ENCODE measurements at regions not wholly inside any gene's neighbourhood (a gene's known extent, or its start where the extent isn't known, plus 50 kb on each side); places are given as distances from the start of the nearest gene placed in this dataset.
A peak's percentile ranks its signal among the peaks of the same experiment; 100 is the strongest.
"Not testable (repeated sequence)": the region's sequence is repeated elsewhere in the genome, so short reads cannot be mapped to it uniquely, and the experiment has no call there.

- not testable (repeated sequence) for DNase-seq (ENCODE audit: low spot score)
Measured at GRCh38 chr9:85792057-85792456, 50.3 kb upstream of the AGTPBP1 start.

- DNase-seq (ENCODE audit: low spot score): not testable (repeated sequence)
Measured at GRCh38 chr9:85802978-85803695, 61.4 kb upstream of the AGTPBP1 start.

GRCh38 chr9:85804847-85805133 is 63.0 kb upstream of the AGTPBP1 start:
- DNase-seq (ENCODE audit: low spot score): not testable (repeated sequence)

- DNase-seq (ENCODE audit: low spot score): peak; percentile 78
Measured at GRCh38 chr9:85805134-85806005, 63.6 kb upstream of the AGTPBP1 start.

GRCh38 chr9:85808329-85808728 is 66.6 kb upstream of the AGTPBP1 start:
- DNase-seq (ENCODE audit: low spot score): not testable (repeated sequence)

GRCh38 chr9:85813388-85813787 is 71.6 kb upstream of the AGTPBP1 start:
- DNase-seq (ENCODE audit: low spot score): not testable (repeated sequence)

GRCh38 chr9:85814800-85815199 is 73.0 kb upstream of the AGTPBP1 start:
- DNase-seq (ENCODE audit: low spot score): not testable (repeated sequence)

- DNase-seq (ENCODE audit: low spot score): not testable (repeated sequence)
Measured at GRCh38 chr9:85818971-85819370, 77.2 kb upstream of the AGTPBP1 start.

- DNase-seq (ENCODE audit: low spot score): not testable (repeated sequence)
Measured at GRCh38 chr9:85820598-85820997, 78.8 kb upstream of the AGTPBP1 start.

GRCh38 chr9:85824949-85825348 is 83.2 kb upstream of the AGTPBP1 start:
- peak; percentile 8 for TF ChIP-seq CTCF (IDR thresholded peaks at IDR 0.05; ENCODE audit: extremely low read depth, missing control alignments)
- not testable (repeated sequence) for DNase-seq (ENCODE audit: low spot score)

GRCh38 chr9:85834591-85834990 is 92.8 kb upstream of the AGTPBP1 start:
- not testable (repeated sequence) for DNase-seq (ENCODE audit: low spot score)

- DNase-seq (ENCODE audit: low spot score): not testable (repeated sequence)
Measured at GRCh38 chr9:85843949-85844348, 97.0 kb upstream of the NAA35 start.

GRCh38 chr9:85847782-85848181 is 93.2 kb upstream of the NAA35 start:
- not testable (repeated sequence) for DNase-seq (ENCODE audit: low spot score)

GRCh38 chr9:85858056-85858750 is 82.7 kb upstream of the NAA35 start:
- DNase-seq (ENCODE audit: low spot score): no peak
- TF ChIP-seq CTCF (IDR thresholded peaks at IDR 0.05; ENCODE audit: extremely low read depth, missing control alignments): no peak
